Fibroblast of mammary gland (primary cell): ENCODE measurements at regions not wholly inside any gene's neighbourhood (a gene's known extent, or its start where the extent isn't known, plus 50 kb on each side); places are given as distances from the start of the nearest gene placed in this dataset.

Experiments used
- DNase-seq: peaks from one replicate; pipeline ENCODE4 v3.0.0-alpha.2; 2010; ENCODE audit warnings: low read depth
- H3K4me3 ChIP-seq: 2 replicates; pipeline ENCODE4 v1.5.1; 2011; ENCODE audit warnings: low read depth, mild to moderate bottlenecking, low read length, moderate library complexity; ENCODE audit not compliant: control insufficient read depth
- TF ChIP-seq, protein P1 (sequence below): conservative IDR thresholded peaks from 2 replicates; pipeline ENCODE4 v1.5.1; 2011; ENCODE audit warnings: low read depth, low read length, inconsistent platforms; ENCODE audit not compliant: control insufficient read depth, insufficient read depth

DNA sequence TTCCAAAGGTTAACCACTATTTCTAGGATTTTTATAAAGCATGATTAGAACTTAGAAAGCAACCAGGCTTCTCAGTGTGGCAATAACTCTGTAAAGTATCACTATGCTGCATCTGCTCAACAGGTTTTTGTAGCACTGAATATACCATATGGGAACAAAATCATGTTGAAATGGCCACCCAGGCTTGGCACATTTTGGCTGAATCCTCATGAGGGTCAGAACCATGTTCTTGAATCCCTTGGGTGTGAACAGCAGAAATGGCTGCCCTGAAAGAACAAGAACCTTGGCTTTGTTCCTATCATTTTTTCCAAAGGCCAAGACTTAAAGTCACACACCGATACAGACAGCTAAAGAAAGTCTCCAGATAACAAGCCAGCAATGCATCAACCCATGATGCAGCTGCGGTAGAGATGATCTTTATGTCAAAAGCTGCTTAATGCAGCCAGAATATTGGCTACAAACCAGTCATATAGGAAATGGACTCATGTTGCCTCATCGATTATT lies 283.0 kb upstream of the NOX3 start:
- TF ChIP-seq, protein P1, sequence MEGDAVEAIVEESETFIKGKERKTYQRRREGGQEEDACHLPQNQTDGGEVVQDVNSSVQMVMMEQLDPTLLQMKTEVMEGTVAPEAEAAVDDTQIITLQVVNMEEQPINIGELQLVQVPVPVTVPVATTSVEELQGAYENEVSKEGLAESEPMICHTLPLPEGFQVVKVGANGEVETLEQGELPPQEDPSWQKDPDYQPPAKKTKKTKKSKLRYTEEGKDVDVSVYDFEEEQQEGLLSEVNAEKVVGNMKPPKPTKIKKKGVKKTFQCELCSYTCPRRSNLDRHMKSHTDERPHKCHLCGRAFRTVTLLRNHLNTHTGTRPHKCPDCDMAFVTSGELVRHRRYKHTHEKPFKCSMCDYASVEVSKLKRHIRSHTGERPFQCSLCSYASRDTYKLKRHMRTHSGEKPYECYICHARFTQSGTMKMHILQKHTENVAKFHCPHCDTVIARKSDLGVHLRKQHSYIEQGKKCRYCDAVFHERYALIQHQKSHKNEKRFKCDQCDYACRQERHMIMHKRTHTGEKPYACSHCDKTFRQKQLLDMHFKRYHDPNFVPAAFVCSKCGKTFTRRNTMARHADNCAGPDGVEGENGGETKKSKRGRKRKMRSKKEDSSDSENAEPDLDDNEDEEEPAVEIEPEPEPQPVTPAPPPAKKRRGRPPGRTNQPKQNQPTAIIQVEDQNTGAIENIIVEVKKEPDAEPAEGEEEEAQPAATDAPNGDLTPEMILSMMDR, result no peak
- no peak for DNase-seq
- no peak overlapping the region for H3K4me3 ChIP-seq

DNA sequence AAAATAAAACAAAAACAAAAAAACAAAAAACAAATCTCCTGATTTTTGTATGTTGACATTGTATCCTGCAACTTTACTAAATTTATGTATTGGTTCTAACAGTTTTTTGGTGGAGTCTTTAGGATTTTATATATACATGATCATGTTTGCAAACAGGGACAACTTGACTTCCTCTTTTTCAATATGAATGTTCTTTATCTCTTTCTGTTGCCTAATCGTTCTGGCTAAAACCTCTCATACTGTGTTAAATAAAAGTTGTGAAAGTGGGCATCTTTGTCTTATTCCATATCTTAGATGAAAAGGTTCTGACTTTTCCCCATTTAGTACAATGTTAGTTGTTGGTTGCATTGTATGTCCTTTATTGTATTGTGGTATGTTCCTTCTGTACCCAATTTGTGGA lies 261.7 kb upstream of the NOX3 start:
- no peak for DNase-seq
- TF ChIP-seq, protein P1, result no peak
- no peak overlapping the region for H3K4me3 ChIP-seq

DNA sequence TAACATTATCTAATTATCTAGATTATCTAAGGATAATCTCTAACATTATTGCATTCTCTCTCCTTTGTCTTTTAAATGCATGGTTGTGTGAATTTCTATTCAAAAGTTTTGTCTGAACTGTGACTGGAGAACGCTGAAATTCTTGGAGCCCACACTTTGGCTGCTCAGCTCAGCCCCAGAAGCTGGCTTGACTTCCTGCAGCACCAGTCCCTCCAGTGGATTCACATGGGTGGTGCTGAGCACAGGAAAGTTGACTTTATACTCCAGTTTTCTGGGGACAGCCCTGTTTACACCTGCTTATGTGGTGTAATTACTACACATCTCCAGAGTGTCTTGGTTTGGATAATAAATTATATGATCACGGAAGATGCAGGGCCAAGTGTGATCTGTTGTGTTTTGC lies 255.1 kb upstream of the NOX3 start:
- TF ChIP-seq, protein P1, result no peak
- DNase-seq, result no peak
- H3K4me3 ChIP-seq, result no peak overlapping the region

DNA sequence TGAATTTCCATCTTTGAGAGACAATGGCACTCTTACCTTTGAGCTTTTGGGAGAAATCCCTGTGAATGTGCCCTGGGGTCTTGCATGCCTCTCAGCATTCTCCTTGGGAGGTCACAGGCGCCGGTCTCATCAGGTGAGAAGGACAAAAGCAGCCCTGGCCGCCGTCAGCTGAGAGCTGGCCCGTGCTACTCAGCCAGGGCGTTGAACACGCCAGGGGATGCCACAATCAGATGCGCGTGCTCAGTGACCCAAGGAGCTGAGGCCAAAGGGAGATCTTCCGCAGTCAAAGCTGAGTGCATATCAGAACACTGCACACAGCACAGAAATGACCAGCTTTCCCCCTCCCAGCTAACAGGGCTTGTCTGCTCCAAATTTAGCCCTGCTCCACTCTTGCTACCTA lies 253.6 kb upstream of the NOX3 start:
- TF ChIP-seq, protein P1, result no peak
- H3K4me3 ChIP-seq, result no peak overlapping the region

DNA sequence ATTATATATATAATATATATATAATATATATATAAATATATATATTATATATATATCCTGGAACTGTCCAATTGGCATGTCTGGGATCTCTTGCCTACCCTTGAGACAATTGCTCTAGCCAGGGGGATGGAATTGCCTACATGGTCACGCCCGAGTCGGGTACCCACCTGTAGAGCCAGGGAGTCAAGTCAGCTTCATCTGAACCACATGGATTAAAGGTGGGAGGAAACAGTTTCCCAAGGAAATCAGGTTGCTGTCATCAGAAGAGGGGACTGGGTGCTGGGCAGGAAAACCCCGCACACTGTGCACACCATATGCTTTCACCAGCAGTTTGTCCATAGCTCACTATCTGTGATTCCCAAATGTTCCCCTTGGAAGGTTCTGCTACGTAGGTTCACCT lies 252.5 kb upstream of the NOX3 start:
- no peak overlapping the region for H3K4me3 ChIP-seq
- TF ChIP-seq, protein P1, result no peak
- DNase-seq, result no peak

More for the DNA sequence above, 253.6 kb upstream of the NOX3 start:
- DNase-seq, result no peak

DNA sequence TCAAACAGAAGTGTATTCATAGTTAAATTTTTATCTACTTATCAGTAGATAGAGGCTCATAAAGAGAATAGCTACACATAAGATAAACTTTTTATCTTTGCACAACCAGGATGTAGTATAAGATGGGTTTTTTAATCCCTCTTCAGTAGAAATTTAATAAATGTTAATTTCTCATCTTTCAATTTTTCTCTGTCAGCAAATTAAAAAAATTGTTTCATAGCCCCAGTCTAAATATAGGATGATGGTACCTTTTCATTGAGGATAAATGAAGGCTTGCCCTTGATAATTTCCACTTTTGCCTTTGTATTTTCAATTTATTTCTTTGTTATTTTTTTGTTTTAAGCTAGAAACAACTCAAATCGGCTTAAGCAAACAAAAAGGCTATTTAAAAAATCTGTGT lies 251.2 kb upstream of the NOX3 start:
- DNase-seq, result no peak
- H3K4me3 ChIP-seq, result no peak overlapping the region
- TF ChIP-seq, protein P1, result no peak

DNA sequence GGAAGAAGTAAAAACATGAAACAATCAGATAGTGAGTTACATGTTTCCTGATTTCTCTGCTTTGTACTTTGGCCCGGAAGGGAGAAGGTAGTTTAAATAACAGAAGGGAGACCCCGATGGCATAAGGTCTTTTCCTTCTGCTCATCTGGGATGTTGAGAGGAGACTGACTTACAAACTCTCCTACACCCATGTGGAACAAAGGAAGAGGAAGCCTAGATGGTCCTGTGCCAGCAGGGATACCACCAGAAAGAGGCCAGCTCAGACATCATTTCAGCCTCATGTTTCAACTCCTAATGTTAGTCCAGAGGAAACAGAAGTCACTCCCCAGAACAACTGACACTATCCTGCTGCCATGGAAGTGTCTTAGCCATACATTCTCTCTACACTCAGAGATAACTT lies 250.7 kb upstream of the NOX3 start:
- no peak overlapping the region for H3K4me3 ChIP-seq
- TF ChIP-seq, protein P1, result no peak
- DNase-seq, result no peak
